ENCODE measurements at regions not wholly inside any gene's neighbourhood (a gene's known extent, or its start where the extent isn't known, plus 50 kb on each side); places are given as distances from the start of the nearest gene placed in this dataset.

- DNase-seq = no peak
These were observed 94.3 kb upstream of the LEF1 start for GRCh38 chr4:108263057-108263456.

GRCh38 chr4:108261026-108261425 is 92.3 kb upstream of the LEF1 start:
- no peak for DNase-seq

GRCh38 chr4:108256538-108256937 is 87.8 kb upstream of the LEF1 start:
- DNase-seq = no peak

- no peak for DNase-seq
These were observed 86.5 kb upstream of the LEF1 start for GRCh38 chr4:108255203-108255747.

GRCh38 chr4:108249397-108249796 is 80.7 kb upstream of the LEF1 start:
- no peak for DNase-seq

- DNase-seq = no peak
These were observed 78.8 kb upstream of the LEF1 start for GRCh38 chr4:108247387-108248049.

- no peak for DNase-seq
These were observed 75.9 kb upstream of the LEF1 start for GRCh38 chr4:108244606-108245005.

GRCh38 chr4:108240366-108240765 is 71.6 kb upstream of the LEF1 start:
- no peak for DNase-seq

GRCh38 chr4:108237693-108238092 is 69.0 kb upstream of the LEF1 start:
- DNase-seq = no peak

GRCh38 chr4:108236264-108236663 is 67.5 kb upstream of the LEF1 start:
- DNase-seq = no peak

GRCh38 chr4:108227923-108228322 is 59.2 kb upstream of the LEF1 start:
- DNase-seq = no peak

- DNase-seq = no peak
These were observed 55.9 kb upstream of the LEF1 start for GRCh38 chr4:108224611-108225053.

- no peak for DNase-seq
These were observed 54.6 kb upstream of the LEF1 start for GRCh38 chr4:108223313-108223712.

GRCh38 chr4:108219998-108220397 is 51.3 kb upstream of the LEF1 start:
- no peak for DNase-seq

Data from kidney glomerular epithelial cell (primary cell).